Body of pancreas (tissue), 4 donors: ENCODE measurements at regions not wholly inside any gene's neighbourhood (a gene's known extent, or its start where the extent isn't known, plus 50 kb on each side); places are given as distances from the start of the nearest gene placed in this dataset.

Source experiments
- ATAC-seq: fragments of 150-250 bp; one replicate; pipeline ENCODE4 v1.9.1; 2016
- DNase-seq, 4 donors: peaks; one replicate each; pipeline ENCODE4 v3.0.0-alpha.2; 2019
- H3K27ac ChIP-seq, 4 donors: fragments of 200-600 bp; sonication (generic); 1 replicate in 3 of 4; 2 replicates in 1 of 4; pipeline versions ENCODE4 v1.5.1 to v1.6.1; 2016 to 2019; ENCODE audit warnings: mild to moderate bottlenecking in 1 of 4, mixed read lengths in 1 of 4, moderate library complexity in 1 of 4
- H3K27me3 ChIP-seq, 2 donors: fragments of 200-600 bp; sonication (generic); one replicate each; pipeline ENCODE4 v1.6.0; 2016; ENCODE audit warnings: mild to moderate bottlenecking in 1 of 2
- H3K36me3 ChIP-seq, 2 donors: fragments of 200-600 bp; sonication (generic); replicated peaks in 1 of 2; 2 replicates each; pipeline ENCODE4 v1.5.1; 2016; ENCODE audit warnings: low read depth in 2 of 2; ENCODE audit not compliant: insufficient read depth in 1 of 2
- H3K4me1 ChIP-seq: fragments of 200-600 bp; sonication (generic); one replicate; pipeline ENCODE4 v1.6.0; 2016
- H3K4me3 ChIP-seq, 2 donors: fragments of 200-600 bp; sonication (generic); 1 replicate in 1 of 2; 2 replicates in 1 of 2; pipeline ENCODE4 v1.5.1; 2016 to 2019
- H3K9me3 ChIP-seq, 3 donors: fragments of 200-600 bp; sonication (generic); 1 replicate in 2 of 3; 2 replicates in 1 of 3; pipeline ENCODE4 v1.5.1; 2016
- POLR2A ChIP-seq, 3 donors: fragments of 450-650 bp; IDR thresholded peaks; one replicate each; pipeline ENCODE4 v1.6.1; 2016; ENCODE audit warnings: antibody characterized with exemption in 3 of 3, mild to moderate bottlenecking in 2 of 3
- WGBS, 2 donors: methylation state at CpG; one replicate each; pipeline ENCODE4 v1.1.5; 2017; 5-methylcytosine and 5-hydroxymethylcytosine counted together
- intact Hi-C: fragments of 100-400 bp; cut with DNase I; formaldehyde crosslinking; loops from one replicate; pipeline ENCODE4 v1.15.1; 2023
- TF ChIP-seq, protein P1 (sequence below), 7 experiments: fragments of 450-650 bp in 4 of 7; fragments of 200-600 bp in 3 of 7; sonication (generic) in 3 of 7; IDR thresholded peaks; one replicate each; pipeline ENCODE4 v1.5.1; 2016 to 2019; ENCODE audit warnings: antibody characterized with exemption in 7 of 7

DNA sequence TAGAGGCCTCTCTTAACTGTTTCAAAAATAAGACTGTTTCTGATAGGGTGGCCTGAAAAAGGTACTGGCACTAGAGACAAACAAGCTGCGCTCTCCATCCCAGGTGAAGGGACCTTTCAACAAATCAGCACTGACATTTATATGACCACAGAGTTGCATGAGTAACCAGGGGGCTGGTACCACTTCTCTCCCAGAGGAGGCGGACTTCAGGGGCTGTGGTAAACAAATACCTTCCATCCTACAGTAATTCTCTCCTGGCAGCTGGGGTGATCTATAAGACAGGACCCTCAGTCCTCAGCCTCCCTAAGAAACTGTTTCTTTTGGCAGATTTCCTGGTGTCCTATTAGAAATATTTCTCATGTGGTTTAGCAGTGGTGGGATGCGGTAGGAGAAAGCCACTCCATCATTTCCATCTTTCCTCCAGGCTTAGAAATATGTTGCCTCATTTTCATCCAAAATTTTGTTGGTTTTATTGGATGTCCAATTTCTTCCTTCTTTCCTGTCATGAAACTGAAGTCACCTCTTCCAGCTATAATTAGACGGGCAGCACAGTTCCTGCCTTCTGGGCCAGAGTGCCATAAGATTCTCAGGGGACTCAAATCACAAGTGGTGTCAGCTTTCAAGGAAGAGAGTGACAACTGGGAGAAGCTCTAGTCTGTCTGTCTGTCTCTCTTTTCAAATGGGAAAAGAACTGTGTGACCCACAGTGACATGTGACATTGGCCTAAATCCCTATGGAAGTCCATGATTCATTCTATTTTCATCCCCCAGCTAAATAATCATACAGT is 96.4 kb downstream of the CYRIA start:
- Histone ChIP-seq H3K4me3 (no peak overlapping the region), H3K27ac (no peak overlapping the region), H3K4me1 (no peaks in the 10 kb centered on the region), H3K9me3 (peaks cover 0 to 1% (median 0%) of the 10 kb centered on the region in 3 donors), H3K36me3 (no peaks in the 10 kb centered on the region), H3K27me3 (no peaks in the 10 kb centered on the region)
- no peak for TF ChIP-seq POLR2A (IDR thresholded peaks at IDR 0.05)
- TF ChIP-seq, protein P1, sequence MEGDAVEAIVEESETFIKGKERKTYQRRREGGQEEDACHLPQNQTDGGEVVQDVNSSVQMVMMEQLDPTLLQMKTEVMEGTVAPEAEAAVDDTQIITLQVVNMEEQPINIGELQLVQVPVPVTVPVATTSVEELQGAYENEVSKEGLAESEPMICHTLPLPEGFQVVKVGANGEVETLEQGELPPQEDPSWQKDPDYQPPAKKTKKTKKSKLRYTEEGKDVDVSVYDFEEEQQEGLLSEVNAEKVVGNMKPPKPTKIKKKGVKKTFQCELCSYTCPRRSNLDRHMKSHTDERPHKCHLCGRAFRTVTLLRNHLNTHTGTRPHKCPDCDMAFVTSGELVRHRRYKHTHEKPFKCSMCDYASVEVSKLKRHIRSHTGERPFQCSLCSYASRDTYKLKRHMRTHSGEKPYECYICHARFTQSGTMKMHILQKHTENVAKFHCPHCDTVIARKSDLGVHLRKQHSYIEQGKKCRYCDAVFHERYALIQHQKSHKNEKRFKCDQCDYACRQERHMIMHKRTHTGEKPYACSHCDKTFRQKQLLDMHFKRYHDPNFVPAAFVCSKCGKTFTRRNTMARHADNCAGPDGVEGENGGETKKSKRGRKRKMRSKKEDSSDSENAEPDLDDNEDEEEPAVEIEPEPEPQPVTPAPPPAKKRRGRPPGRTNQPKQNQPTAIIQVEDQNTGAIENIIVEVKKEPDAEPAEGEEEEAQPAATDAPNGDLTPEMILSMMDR (IDR thresholded peaks at IDR 0.05) = no peak
- 86 to 93% methylated on average over 4 of the region's 4 CpGs for WGBS, 2 donors
- intact Hi-C loops = no loop called here
- ATAC-seq = no peak
- DNase-seq = no peak

DNA sequence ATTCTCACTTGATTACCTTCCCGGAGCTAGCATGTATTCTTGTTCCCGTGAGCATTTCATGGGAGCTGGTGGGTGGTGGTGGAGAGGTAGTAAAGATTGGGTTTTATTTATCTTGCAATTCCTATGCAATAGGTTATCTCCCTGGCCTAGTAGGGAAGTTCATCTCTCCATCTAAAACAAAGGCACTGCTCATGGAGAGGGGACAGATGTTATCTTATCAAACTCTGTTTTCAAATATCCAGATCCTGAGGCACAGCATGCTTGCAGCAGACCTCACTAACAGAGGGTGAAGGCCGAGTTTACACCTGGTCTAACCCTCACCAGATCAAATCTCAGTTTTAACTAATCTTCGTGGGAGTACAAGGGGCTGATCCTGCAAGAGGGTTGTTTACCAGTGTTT is 98.9 kb downstream of the CYRIA start:
- intact Hi-C loops = no loop called here
- Histone ChIP-seq H3K27me3 (no peaks in the 10 kb centered on the region), H3K4me3 (no peak overlapping the region), H3K4me1 (no peaks in the 10 kb centered on the region), H3K9me3 (no peaks in the 10 kb centered on the region), H3K27ac (no peak overlapping the region), H3K36me3 (no peaks in the 10 kb centered on the region)
- ATAC-seq (no peak), DNase-seq (no peak)
- WGBS, 2 donors = 24 to 42% methylated on average over 4 of the region's 4 CpGs
- no peak for TF ChIP-seq POLR2A (IDR thresholded peaks at IDR 0.05)
- TF ChIP-seq, protein P1 (IDR thresholded peaks at IDR 0.05) = no peak

DNA sequence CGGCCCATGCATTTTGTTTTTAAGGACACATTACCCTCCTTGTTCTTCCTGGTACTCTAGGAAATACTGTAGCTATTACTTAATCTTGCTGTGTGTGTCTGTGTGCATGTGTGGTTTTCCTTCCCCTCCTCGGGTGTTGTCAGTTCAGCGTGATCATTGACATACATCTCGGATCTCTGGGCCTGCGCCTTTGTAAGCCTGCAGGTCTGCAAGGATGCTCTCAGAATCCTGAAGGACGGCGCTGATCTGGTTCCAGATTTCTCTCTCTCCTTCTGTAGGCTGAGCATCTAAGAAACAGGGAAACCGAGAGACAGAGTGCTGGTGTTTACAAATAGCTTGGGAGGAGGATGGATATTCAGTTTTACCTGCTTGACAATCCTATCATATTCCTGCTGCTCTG is 100.2 kb downstream of the CYRIA start:
- no peaks in the 10 kb centered on the region for H3K27me3 ChIP-seq
- no peaks in the 10 kb centered on the region for H3K9me3 ChIP-seq
- ATAC-seq (no peak), DNase-seq (no peak)
- 66 to 70% methylated on average over 8 of the region's 8 CpGs for WGBS, 2 donors
- H3K36me3 ChIP-seq = no peaks in the 10 kb centered on the region
- no peak overlapping the region for H3K27ac ChIP-seq
- H3K4me1 ChIP-seq = no peaks in the 10 kb centered on the region
- intact Hi-C loops = no loop called here
- TF ChIP-seq, protein P1 (IDR thresholded peaks at IDR 0.05) = no peak
- no peak for TF ChIP-seq POLR2A (IDR thresholded peaks at IDR 0.05)
- H3K4me3 ChIP-seq = no peak overlapping the region

DNA sequence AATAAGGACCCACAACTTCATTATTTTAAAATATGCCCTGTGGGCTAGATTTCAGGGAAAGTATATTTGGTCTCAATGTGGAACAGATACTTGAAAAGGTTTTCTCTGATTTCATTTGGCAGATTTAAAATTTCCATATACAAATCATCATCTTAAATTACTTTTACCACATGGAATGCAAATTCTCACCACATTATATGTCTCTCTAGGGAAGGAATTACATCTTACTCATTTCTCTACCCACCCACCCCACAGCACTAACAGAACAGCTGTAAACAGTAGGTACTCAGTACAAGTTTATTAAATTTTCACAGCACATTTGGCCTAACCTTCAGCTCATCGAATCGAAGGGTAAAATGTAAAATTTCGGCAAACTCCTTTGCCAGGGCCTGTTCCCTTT is 104.0 kb downstream of the CYRIA start:
- H3K27me3 ChIP-seq = no peaks in the 10 kb centered on the region
- TF ChIP-seq POLR2A (IDR thresholded peaks at IDR 0.05) = no peak
- TF ChIP-seq, protein P1 (IDR thresholded peaks at IDR 0.05) = no peak
- H3K4me3 ChIP-seq = no peak overlapping the region
- no peaks in the 10 kb centered on the region for H3K4me1 ChIP-seq
- ATAC-seq (no peak), DNase-seq (no peak)
- H3K27ac ChIP-seq = no peak overlapping the region
- WGBS, 2 donors = 74 to 87% methylated on average over 3 of the region's 3 CpGs
- no peaks in the 10 kb centered on the region for H3K36me3 ChIP-seq
- intact Hi-C loops = no loop called here
- H3K9me3 ChIP-seq = no peaks in the 10 kb centered on the region

DNA sequence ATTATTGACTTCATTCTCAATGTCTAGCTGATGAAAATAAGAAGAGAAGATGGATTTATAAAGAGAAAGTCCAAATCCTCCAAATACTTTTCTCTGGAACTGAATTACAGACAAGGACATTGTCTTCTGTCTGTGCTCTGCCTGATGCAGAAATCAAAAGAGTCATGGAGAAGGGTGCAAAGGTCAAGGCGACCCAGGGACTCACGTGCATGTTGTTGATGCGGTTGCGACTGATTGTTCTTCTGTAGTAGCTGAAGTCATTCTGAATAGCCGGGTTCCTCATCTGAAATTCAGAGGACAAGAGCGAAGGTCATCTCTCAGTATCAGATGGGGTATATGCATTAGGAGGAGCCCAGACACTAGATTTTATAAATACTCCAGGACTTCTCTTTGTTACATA is 104.4 kb downstream of the CYRIA start:
- TF ChIP-seq, protein P1 (IDR thresholded peaks at IDR 0.05) = no peak
- TF ChIP-seq POLR2A (IDR thresholded peaks at IDR 0.05) = no peak
- H3K4me1 ChIP-seq = no peaks in the 10 kb centered on the region
- H3K27ac ChIP-seq = no peak overlapping the region
- no peak overlapping the region for H3K4me3 ChIP-seq
- ATAC-seq = no peak
- no peaks in the 10 kb centered on the region for H3K9me3 ChIP-seq
- DNase-seq = no peak
- intact Hi-C loops = no loop called here
- no peaks in the 10 kb centered on the region for H3K36me3 ChIP-seq
- no peaks in the 10 kb centered on the region for H3K27me3 ChIP-seq
- WGBS, 2 donors = 56 to 66% methylated on average over 6 of the region's 6 CpGs
